PFSK-1 (cell line): ENCODE measurements at regions not wholly inside any gene's neighbourhood (a gene's known extent, or its start where the extent isn't known, plus 50 kb on each side); places are given as distances from the start of the nearest gene placed in this dataset.

ENCODE experiments used
- POLR2AphosphoS5 ChIP-seq: IDR thresholded peaks from 2 replicates; pipeline ENCODE4 v1.6.1; 2012; ENCODE audit warnings: low read depth, mild to moderate bottlenecking, control low read depth, low read length, moderate library complexity
- TAF1 ChIP-seq: IDR thresholded peaks from 2 replicates; pipeline ENCODE4 v1.6.1; 2012; ENCODE audit warnings: low read length, control low read depth, borderline replicate concordance; ENCODE audit not compliant: insufficient read depth
- TF ChIP-seq, protein P1 (sequence below), 2 experiments: IDR thresholded peaks; 2 replicates each; pipeline versions ENCODE4 v1.6.1 to v1.8.0; 2011 to 2012; ENCODE audit warnings: low read depth in 2 of 2, low read length in 2 of 2, control low read depth in 1 of 2, inconsistent platforms in 1 of 2, mild to moderate bottlenecking in 1 of 2, moderate library complexity in 1 of 2; ENCODE audit not compliant: insufficient read depth in 1 of 2

- TF ChIP-seq, protein P1, sequence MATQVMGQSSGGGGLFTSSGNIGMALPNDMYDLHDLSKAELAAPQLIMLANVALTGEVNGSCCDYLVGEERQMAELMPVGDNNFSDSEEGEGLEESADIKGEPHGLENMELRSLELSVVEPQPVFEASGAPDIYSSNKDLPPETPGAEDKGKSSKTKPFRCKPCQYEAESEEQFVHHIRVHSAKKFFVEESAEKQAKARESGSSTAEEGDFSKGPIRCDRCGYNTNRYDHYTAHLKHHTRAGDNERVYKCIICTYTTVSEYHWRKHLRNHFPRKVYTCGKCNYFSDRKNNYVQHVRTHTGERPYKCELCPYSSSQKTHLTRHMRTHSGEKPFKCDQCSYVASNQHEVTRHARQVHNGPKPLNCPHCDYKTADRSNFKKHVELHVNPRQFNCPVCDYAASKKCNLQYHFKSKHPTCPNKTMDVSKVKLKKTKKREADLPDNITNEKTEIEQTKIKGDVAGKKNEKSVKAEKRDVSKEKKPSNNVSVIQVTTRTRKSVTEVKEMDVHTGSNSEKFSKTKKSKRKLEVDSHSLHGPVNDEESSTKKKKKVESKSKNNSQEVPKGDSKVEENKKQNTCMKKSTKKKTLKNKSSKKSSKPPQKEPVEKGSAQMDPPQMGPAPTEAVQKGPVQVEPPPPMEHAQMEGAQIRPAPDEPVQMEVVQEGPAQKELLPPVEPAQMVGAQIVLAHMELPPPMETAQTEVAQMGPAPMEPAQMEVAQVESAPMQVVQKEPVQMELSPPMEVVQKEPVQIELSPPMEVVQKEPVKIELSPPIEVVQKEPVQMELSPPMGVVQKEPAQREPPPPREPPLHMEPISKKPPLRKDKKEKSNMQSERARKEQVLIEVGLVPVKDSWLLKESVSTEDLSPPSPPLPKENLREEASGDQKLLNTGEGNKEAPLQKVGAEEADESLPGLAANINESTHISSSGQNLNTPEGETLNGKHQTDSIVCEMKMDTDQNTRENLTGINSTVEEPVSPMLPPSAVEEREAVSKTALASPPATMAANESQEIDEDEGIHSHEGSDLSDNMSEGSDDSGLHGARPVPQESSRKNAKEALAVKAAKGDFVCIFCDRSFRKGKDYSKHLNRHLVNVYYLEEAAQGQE (IDR thresholded peaks at IDR 0.05; ENCODE audit: insufficient read depth in 1 of 2, low read depth in 2 of 2, low read length in 2 of 2) = no peak
- TF ChIP-seq TAF1 = no peak
- no peak for TF ChIP-seq POLR2AphosphoS5
Observed at GRCh38 chr7:32164341-32164996, 94.3 kb upstream of the PDE1C start.
